ENCODE measurements at regions not wholly inside any gene's neighbourhood (a gene's known extent, or its start where the extent isn't known, plus 50 kb on each side); places are given as distances from the start of the nearest gene placed in this dataset.

DNA sequence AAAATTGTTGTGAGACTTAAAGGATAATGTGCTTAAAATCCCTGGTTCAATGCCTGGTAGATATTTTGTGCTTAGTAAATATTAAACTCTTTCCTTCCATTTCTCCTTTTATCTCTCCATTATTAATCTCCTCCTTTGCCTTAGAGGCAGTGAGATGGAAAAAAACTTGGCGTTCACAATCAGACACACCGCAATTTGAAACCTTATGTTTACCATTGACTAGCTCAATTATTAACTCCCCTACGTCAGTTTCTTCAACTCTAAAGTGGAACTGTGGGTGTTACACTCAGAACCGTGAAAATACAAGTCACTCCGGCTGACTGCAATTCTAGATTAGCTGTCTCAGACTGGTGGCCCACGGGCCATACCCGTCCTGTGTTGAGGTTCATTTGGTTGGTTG, 327.2 kb downstream of the DEPDC1B start:
- Histone ChIP-seq H3K4me3 (ENCODE audit: low read length) (no peak overlapping the region), H3K27ac (ENCODE audit: low read depth, low read length) (no peak overlapping the region), H3K9ac (ENCODE audit: low read length) (no peak overlapping the region), H3K4me1 (ENCODE audit: control insufficient read depth, insufficient read depth, low read length) (no peaks in the 10 kb centered on the region), H3K36me3 (ENCODE audit: control insufficient read depth, insufficient read depth, low read length) (no peaks in the 10 kb centered on the region), H3K27me3 (ENCODE audit: control insufficient read depth, insufficient read depth, low read length) (no peaks in the 10 kb centered on the region)

DNA sequence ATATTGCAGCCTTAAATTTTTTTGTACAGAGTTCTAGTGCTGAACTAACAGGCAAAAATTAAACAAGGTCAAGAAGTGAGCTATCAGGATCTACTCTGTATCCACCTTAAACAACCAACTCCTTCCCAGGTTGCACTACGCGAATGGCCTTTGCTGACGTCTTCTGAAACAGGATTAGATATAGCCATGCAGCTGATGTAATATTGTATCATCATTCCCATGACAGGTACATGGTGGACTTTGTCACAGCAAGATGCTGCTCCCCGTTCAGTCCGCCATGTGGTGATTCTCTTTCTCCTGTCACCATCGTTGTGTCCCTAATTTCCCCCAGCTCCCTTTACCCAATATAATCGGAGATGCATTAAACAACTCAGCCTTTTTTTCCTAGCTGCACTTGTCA, 328.9 kb downstream of the DEPDC1B start:
- H3K4me1 ChIP-seq (ENCODE audit: control insufficient read depth, insufficient read depth, low read length), result no peaks in the 10 kb centered on the region
- H3K4me3 ChIP-seq (ENCODE audit: low read length), result no peak overlapping the region
- H3K27me3 ChIP-seq (ENCODE audit: control insufficient read depth, insufficient read depth, low read length), result no peaks in the 10 kb centered on the region
- no peaks in the 10 kb centered on the region for H3K36me3 ChIP-seq (ENCODE audit: control insufficient read depth, insufficient read depth, low read length)
- no peak overlapping the region for H3K9ac ChIP-seq (ENCODE audit: low read length)
- no peak overlapping the region for H3K27ac ChIP-seq (ENCODE audit: low read depth, low read length)

DNA sequence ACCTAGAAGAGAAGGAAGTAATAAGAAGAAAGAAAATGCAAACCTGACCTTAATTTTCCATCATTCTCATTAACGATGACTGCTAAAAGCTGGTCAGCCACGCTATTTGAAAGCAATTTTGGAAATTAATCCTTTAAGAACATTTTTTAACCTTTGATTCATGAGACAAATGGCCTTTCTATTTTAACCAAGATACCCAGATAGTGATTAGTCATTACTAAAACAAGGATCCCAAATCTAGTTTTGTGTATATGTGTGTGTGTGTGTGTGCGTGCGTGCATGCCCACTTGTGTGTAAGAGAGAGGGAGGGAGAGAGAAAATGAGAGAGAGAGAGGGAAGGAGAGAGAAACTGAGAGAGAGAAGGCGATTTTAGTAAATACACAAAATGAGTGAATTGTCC, 329.5 kb downstream of the DEPDC1B start:
- Histone ChIP-seq H3K4me1 (ENCODE audit: control insufficient read depth, insufficient read depth, low read length) (no peaks in the 10 kb centered on the region), H3K36me3 (ENCODE audit: control insufficient read depth, insufficient read depth, low read length) (no peaks in the 10 kb centered on the region), H3K9ac (ENCODE audit: low read length) (no peak overlapping the region), H3K4me3 (ENCODE audit: low read length) (no peak overlapping the region), H3K27ac (ENCODE audit: low read depth, low read length) (no peak overlapping the region), H3K27me3 (ENCODE audit: control insufficient read depth, insufficient read depth, low read length) (no peaks in the 10 kb centered on the region)

DNA sequence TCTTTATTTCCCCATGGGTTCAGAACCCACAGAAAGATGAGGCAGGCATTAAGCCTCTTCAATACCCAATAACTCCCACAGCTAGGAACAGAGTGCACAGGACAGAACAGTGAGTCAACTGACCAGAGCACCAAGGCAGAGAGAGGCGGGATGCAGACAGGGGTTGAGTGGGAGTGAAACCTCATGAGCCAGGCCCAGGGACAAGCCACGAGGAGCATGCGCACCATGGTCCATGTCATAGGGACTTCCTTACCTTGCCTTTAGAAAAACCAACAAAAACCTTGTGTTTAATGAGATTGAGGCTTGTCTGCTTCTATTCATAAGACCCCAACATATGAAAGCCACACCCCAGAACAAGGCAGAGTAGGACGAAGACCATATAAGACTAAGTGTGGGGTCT, 330.6 kb downstream of the DEPDC1B start:
- H3K27ac ChIP-seq (ENCODE audit: low read depth, low read length), result no peak overlapping the region
- no peak overlapping the region for H3K4me3 ChIP-seq (ENCODE audit: low read length)
- H3K27me3 ChIP-seq (ENCODE audit: control insufficient read depth, insufficient read depth, low read length), result no peaks in the 10 kb centered on the region
- H3K36me3 ChIP-seq (ENCODE audit: control insufficient read depth, insufficient read depth, low read length), result no peaks in the 10 kb centered on the region
- no peaks in the 10 kb centered on the region for H3K4me1 ChIP-seq (ENCODE audit: control insufficient read depth, insufficient read depth, low read length)
- H3K9ac ChIP-seq (ENCODE audit: low read length), result no peak overlapping the region

DNA sequence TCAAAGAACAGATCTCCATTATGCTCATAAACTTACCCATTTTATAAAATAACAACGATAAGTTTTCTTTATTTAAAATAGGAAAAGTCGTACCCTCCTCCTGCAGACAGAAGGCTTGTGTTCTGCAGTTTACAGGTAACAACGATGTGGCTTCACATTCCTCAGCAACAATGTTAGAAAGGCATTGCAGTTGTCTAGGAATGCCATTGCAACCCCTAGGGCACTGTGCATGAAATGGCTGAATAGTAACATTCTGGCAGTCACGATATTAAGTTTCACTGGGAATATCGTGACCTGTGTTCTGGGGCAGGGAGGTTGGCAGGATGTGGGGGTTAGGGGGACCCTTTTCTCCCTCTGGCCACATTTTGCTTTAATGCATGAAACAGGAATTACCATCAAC, 331.9 kb downstream of the DEPDC1B start:
- H3K4me1 ChIP-seq (ENCODE audit: control insufficient read depth, insufficient read depth, low read length), result no peaks in the 10 kb centered on the region

DNA sequence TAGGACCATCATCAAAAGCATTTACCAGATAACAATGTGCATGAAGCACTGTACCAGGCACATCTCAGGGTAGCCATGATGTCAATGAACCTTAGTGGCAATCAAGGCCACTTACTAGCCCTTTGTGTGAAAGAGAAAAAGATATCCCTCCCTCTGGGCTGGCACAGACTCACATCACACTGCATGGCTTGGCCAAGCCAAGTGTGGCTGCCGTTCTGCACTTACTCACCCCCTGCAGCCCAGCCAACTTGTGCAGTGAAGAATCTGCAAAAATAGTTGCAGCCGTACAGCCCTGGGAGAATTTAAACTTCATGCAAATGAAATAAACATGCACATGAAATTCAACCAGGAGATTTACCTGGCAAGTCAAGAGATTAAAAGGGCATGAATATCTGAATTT, 333.5 kb downstream of the DEPDC1B start:
- Histone ChIP-seq H3K27ac (ENCODE audit: low read depth, low read length) (no peak overlapping the region), H3K4me1 (ENCODE audit: control insufficient read depth, insufficient read depth, low read length) (no peaks in the 10 kb centered on the region), H3K4me3 (ENCODE audit: low read length) (no peak overlapping the region), H3K27me3 (ENCODE audit: control insufficient read depth, insufficient read depth, low read length) (no peaks in the 10 kb centered on the region), H3K36me3 (ENCODE audit: control insufficient read depth, insufficient read depth, low read length) (no peaks in the 10 kb centered on the region), H3K9ac (ENCODE audit: low read length) (no peak overlapping the region)

More for the DNA sequence above, 331.9 kb downstream of the DEPDC1B start:
- Histone ChIP-seq H3K9ac (ENCODE audit: low read length) (no peak overlapping the region), H3K27me3 (ENCODE audit: control insufficient read depth, insufficient read depth, low read length) (no peaks in the 10 kb centered on the region), H3K27ac (ENCODE audit: low read depth, low read length) (no peak overlapping the region), H3K36me3 (ENCODE audit: control insufficient read depth, insufficient read depth, low read length) (no peaks in the 10 kb centered on the region), H3K4me3 (ENCODE audit: low read length) (no peak overlapping the region)

DNA sequence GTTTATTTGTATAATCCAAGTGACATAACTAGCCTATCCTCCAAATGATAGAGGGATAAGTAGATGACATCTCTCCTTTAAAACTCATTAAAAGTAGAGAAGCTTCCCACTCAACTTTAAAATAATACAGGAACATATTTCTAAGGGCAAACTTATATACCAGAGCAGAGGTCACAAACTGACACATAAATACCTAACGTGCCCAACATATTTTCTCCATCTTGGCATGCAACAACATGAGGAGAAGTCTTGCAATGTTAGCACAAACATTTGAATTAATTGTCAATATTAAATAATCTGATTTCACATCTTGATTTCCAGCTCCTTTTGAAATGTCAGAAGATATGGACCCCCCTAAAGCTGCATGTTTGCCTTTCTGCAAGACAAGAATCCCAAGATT, 335.0 kb downstream of the DEPDC1B start:
- no peaks in the 10 kb centered on the region for H3K27me3 ChIP-seq (ENCODE audit: control insufficient read depth, insufficient read depth, low read length)
- no peak overlapping the region for H3K27ac ChIP-seq (ENCODE audit: low read depth, low read length)
- no peak overlapping the region for H3K9ac ChIP-seq (ENCODE audit: low read length)
- no peak overlapping the region for H3K4me3 ChIP-seq (ENCODE audit: low read length)
- no peaks in the 10 kb centered on the region for H3K4me1 ChIP-seq (ENCODE audit: control insufficient read depth, insufficient read depth, low read length)
- H3K36me3 ChIP-seq (ENCODE audit: control insufficient read depth, insufficient read depth, low read length), result no peaks in the 10 kb centered on the region

DNA sequence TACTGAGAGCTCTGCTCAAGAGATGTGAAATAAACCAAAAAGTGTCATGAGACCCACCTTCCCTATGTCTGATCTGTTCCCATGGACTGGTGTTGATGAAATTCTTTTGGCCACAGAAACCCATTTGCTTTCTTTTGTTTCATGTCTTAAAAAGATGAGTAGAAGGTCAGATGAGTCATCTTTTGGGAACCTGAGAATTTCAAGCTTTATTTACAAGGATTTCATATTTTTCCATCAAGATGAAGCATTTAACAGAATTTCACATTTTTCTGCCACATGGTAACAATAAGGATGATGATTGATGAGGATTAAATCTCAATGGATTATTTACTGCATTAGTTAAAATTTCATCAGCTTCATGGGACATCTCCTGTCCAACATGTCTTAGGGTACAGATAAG, 337.8 kb downstream of the DEPDC1B start:
- no peak overlapping the region for H3K9ac ChIP-seq (ENCODE audit: low read length)
- no peaks in the 10 kb centered on the region for H3K4me1 ChIP-seq (ENCODE audit: control insufficient read depth, insufficient read depth, low read length)
- no peak overlapping the region for H3K27ac ChIP-seq (ENCODE audit: low read depth, low read length)
- H3K27me3 ChIP-seq (ENCODE audit: control insufficient read depth, insufficient read depth, low read length), result no peaks in the 10 kb centered on the region
- no peaks in the 10 kb centered on the region for H3K36me3 ChIP-seq (ENCODE audit: control insufficient read depth, insufficient read depth, low read length)
- no peak overlapping the region for H3K4me3 ChIP-seq (ENCODE audit: low read length)

DNA sequence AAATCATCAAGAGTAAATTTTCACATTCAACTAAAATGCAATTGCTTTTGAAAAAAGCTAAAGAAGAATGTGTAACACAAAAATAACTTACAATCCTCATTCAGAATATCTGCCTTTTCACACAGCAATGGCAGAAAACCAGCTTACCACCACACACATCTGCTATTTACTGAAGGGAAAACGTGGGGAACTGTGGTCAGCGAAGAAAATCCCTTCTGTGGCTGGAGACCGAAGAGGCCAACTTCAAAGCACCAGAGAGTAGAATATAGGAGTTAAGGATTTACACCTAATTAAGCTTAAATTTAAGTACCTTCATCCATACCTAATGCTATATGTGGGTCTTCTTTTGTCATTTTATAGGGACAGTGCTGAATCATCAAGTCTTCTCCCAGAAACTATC, 339.6 kb downstream of the DEPDC1B start:
- Histone ChIP-seq H3K4me1 (ENCODE audit: control insufficient read depth, insufficient read depth, low read length) (no peaks in the 10 kb centered on the region), H3K36me3 (ENCODE audit: control insufficient read depth, insufficient read depth, low read length) (no peaks in the 10 kb centered on the region), H3K9ac (ENCODE audit: low read length) (no peak overlapping the region), H3K27me3 (ENCODE audit: control insufficient read depth, insufficient read depth, low read length) (no peaks in the 10 kb centered on the region), H3K4me3 (ENCODE audit: low read length) (no peak overlapping the region), H3K27ac (ENCODE audit: low read depth, low read length) (no peak overlapping the region)

DNA sequence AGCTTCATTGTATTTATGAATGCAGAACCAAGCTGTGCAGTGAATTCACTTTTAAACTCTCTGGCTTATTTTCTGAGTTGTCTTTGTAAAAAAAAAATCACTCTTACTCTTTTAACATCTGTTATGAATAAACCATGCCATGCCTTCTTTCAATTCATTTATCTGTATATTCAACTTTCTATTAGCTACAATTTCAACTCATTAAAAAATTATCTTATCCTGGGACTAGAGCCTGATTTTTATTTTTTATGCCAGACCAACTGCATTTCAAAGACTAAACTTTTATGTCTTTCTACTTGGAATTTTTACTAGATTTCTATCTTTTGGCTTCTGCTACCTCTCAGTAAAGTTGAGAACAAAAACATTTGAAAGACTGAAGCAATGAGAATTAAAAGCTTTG, 342.7 kb downstream of the DEPDC1B start:
- Histone ChIP-seq H3K27ac (ENCODE audit: low read depth, low read length) (no peak overlapping the region), H3K27me3 (ENCODE audit: control insufficient read depth, insufficient read depth, low read length) (no peaks in the 10 kb centered on the region), H3K9ac (ENCODE audit: low read length) (no peak overlapping the region), H3K4me3 (ENCODE audit: low read length) (no peak overlapping the region), H3K36me3 (ENCODE audit: control insufficient read depth, insufficient read depth, low read length) (no peaks in the 10 kb centered on the region), H3K4me1 (ENCODE audit: control insufficient read depth, insufficient read depth, low read length) (no peaks in the 10 kb centered on the region)

DNA sequence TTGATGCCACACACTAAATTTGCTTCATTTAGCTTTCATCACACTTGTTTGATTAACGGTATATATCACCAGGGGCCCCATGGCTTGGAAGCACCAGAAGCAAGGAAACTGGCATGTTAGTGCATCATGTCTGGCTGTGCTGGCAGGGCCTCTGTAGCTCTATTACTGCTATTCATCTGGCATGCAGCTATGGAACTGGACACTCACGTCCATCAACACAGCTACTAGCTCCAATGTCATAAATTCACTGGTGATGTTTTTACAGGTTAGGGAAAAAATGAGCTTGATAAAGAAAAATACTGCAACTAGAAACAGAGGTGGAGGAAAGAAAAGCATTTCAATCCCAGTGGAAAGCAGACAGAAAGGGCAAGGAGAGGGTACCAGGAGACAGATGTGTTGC, 343.2 kb downstream of the DEPDC1B start:
- H3K4me3 ChIP-seq (ENCODE audit: low read length), result no peak overlapping the region
- no peak overlapping the region for H3K9ac ChIP-seq (ENCODE audit: low read length)
- H3K27ac ChIP-seq (ENCODE audit: low read depth, low read length), result no peak overlapping the region

DNA sequence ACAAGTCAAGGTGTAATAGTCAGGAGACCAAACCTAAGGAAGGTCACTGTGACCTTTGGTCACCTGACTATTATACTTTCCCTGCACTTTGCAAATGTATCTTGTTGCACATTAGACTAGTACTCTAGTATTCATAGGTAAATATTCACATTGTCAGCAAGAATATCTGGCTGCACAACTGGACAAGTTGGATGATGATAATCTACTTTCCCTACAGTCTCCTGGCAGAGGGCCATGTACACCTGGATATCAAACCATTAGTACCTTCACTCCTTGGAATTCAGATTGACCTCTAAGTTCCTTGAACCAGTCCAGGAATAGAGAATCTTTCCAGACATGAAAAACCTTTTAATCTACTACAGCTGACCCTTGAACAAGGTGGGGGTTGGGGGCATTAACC, 344.8 kb downstream of the DEPDC1B start:
- Histone ChIP-seq H3K4me1 (ENCODE audit: control insufficient read depth, insufficient read depth, low read length) (peaks cover 5% of the 10 kb centered on the region), H3K27ac (ENCODE audit: low read depth, low read length) (no peak overlapping the region), H3K9ac (ENCODE audit: low read length) (no peak overlapping the region), H3K4me3 (ENCODE audit: low read length) (no peak overlapping the region), H3K27me3 (ENCODE audit: control insufficient read depth, insufficient read depth, low read length) (no peaks in the 10 kb centered on the region), H3K36me3 (ENCODE audit: control insufficient read depth, insufficient read depth, low read length) (no peaks in the 10 kb centered on the region)

More for the DNA sequence above, 343.2 kb downstream of the DEPDC1B start:
- no peaks in the 10 kb centered on the region for H3K4me1 ChIP-seq (ENCODE audit: control insufficient read depth, insufficient read depth, low read length)
- no peaks in the 10 kb centered on the region for H3K27me3 ChIP-seq (ENCODE audit: control insufficient read depth, insufficient read depth, low read length)
- H3K36me3 ChIP-seq (ENCODE audit: control insufficient read depth, insufficient read depth, low read length), result no peaks in the 10 kb centered on the region

DNA sequence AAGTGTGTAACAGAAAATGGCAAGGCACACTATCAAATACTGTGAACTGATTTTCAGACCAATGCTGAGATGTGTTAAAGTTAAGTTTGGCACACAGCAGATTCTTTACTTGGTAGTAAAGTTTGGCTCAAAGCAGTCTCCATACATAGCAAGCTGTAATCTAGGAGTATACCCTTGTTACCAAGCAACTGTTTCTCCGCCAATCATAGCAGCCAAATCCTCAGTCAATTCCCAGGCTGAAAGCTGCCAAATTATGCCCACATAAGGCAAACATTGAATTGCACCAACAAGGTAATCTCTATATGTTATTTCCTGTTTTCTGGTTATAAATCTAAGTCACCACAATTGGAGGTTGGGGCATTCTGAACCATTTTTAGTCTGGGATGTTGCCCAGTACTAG, 345.7 kb downstream of the DEPDC1B start:
- H3K36me3 ChIP-seq (ENCODE audit: control insufficient read depth, insufficient read depth, low read length), result no peaks in the 10 kb centered on the region
- H3K4me1 ChIP-seq (ENCODE audit: control insufficient read depth, insufficient read depth, low read length), result peaks cover 5% of the 10 kb centered on the region
- no peaks in the 10 kb centered on the region for H3K27me3 ChIP-seq (ENCODE audit: control insufficient read depth, insufficient read depth, low read length)
- H3K9ac ChIP-seq (ENCODE audit: low read length), result no peak overlapping the region
- no peak overlapping the region for H3K4me3 ChIP-seq (ENCODE audit: low read length)
- no peak overlapping the region for H3K27ac ChIP-seq (ENCODE audit: low read depth, low read length)

Data from rectal smooth muscle tissue (tissue), 1 donor.